ENCODE measurements at regions not wholly inside any gene's neighbourhood (a gene's known extent, or its start where the extent isn't known, plus 50 kb on each side); places are given as distances from the start of the nearest gene placed in this dataset.

- TF ChIP-seq CTCF (conservative IDR thresholded peaks at IDR 0.05; ENCODE audit: low read length): no peak
- TF ChIP-seq EZH2phosphoT487 (IDR thresholded peaks at IDR 0.05; ENCODE audit: borderline replicate concordance): no peak
Measured at GRCh38 chr12:115430636-115431035, 746.7 kb upstream of the TBX3 start.

All from Loucy (cell line).